NCI-H524 treated with DMSO at 0.1 percent for 48 hours (cell line): ENCODE measurements at regions not wholly inside any gene's neighbourhood (a gene's known extent, or its start where the extent isn't known, plus 50 kb on each side); places are given as distances from the start of the nearest gene placed in this dataset.

ENCODE experiments used
- DNase-seq: peaks from one replicate; lab custom pipeline; 2025; lab: John Stamatoyannopoulos, UW

- DNase-seq = no peak
Observed at GRCh38 chr16:79754081-79754480, 153.5 kb upstream of the MAF start.

- no peak for DNase-seq
Observed at GRCh38 chr16:79753286-79753685, 152.7 kb upstream of the MAF start.

GRCh38 chr16:79752396-79752795 is 151.9 kb upstream of the MAF start:
- no peak for DNase-seq

DNA sequence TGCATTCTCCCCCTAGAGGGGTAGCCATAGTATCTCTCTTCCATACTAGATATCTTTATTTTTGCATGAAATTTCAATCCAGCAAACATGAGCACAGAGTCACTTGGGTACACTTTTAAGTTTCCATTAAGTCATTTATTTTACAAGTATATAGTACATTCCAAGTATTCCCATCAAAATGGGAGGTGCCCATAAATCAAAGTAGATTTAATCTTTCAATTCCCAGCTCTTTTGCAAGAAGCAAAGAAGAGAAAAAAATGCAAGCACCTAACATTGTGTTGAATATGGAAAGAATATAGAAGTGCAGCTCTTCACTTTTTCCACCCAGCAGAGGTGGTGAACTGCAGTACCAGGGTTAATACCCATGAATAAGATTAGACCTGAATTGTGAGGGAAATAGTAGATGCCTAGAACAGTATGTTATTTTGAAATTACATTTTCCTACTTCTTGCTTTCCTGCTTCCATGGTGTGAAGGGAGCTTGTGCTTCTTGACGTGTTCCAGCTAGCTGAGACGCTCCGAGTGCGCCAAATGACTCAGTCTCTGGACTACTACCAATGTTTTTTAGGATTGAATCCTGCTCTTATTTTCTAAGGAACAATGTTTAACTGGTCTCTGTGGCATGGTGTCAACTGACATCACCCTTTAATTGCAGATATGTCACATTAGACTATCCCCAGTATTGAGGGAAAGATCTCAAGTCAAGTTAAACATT is 151.1 kb upstream of the MAF start:
- DNase-seq = no peak

DNA sequence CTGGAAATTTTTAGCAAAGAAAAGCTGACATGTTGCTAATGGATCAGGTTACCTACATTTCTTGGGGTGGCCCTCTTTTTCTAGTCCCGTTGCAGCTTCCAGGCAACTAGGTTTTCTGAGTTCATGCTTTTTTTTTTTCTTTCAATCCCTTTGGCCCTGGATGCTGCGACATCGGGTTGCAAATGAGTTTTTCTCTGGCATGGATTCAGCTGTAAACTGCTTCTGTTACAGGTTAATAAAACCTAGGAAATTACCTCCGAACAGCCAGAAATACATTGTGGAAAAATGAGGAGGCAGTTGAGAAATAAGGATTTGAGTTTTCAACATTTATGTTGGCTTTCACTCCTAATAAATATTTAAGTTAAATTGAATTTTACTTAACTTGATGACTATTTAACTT is 149.8 kb upstream of the MAF start:
- DNase-seq = no peak

DNA sequence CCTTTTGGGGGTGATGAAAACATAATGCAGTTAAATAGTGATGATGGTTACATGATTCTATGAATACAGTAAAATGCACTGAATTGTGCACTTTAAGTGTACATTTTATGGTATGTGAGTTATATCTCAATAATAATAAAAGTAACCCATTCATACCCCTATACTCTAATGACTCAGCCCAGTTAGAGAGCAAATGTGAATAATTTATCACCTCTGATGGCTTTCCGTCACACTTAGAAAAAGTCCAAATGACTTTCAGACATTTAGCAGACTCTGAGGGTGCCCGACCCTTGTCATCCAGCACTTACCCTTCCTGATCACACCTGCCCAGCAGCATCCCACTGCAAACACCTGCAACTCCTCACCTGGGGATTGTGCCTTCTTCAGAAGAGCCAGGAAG is 148.1 kb upstream of the MAF start:
- no peak for DNase-seq

- no peak for DNase-seq
Observed at GRCh38 chr16:79747688-79748087, 147.2 kb upstream of the MAF start.

GRCh38 chr16:79740252-79740651 is 139.7 kb upstream of the MAF start:
- DNase-seq = no peak

GRCh38 chr16:79735271-79735670 is 134.7 kb upstream of the MAF start:
- no peak for DNase-seq

GRCh38 chr16:79734721-79735120 is 134.2 kb upstream of the MAF start:
- DNase-seq = no peak

GRCh38 chr16:79728923-79729240 is 128.3 kb upstream of the MAF start:
- DNase-seq = no peak

GRCh38 chr16:79728048-79728922 is 127.7 kb upstream of the MAF start:
- no peak for DNase-seq

- no peak for DNase-seq
Observed at GRCh38 chr16:79726902-79727301, 126.4 kb upstream of the MAF start.

DNA sequence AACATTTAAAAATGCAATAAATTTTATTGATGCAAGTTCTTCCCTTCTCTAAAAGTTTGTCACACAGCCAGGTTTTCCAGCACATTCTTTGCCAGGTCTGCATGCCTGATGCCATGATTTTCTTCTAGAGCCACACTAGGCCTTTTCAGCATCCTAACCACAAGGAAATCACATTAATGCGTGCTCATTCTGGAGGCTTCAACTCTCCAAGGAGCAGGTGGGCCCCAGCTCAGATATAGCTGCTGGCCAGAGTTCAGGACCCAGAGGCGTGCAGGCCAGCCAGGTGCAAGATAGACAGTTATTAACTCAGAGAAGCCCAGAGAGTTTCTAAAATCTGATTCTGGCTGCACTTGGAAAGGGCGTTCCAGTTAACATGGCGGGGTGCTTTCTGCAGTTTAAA is 124.5 kb upstream of the MAF start:
- no peak for DNase-seq

DNA sequence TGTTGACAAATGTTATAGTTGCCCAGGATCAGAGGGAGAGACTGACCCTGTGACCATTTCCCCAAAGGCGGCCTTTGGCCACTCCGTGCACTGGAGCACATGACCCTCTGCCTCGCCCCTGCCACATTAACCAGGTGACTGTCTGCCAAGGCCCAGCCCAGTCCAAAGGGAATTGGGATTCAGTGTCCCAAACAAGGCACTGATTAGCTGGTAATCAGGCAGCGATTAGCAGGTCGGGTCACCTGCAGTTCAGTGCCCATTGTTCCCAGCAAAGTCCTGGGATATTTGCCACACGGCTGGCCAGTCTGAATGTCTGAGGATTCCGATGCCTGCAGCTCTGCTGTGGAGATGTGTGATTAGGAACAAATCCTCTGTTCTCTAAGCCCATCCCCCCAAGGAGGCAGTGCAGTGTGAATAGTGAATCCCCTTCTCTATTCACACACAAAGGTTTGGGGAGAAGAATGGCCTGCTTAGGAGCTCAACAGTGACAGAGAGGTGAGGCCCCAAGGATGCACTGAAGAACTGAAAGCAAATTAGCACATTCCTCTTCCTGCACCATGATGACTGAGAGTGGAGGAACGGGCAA is 123.1 kb upstream of the MAF start:
- DNase-seq = no peak

DNA sequence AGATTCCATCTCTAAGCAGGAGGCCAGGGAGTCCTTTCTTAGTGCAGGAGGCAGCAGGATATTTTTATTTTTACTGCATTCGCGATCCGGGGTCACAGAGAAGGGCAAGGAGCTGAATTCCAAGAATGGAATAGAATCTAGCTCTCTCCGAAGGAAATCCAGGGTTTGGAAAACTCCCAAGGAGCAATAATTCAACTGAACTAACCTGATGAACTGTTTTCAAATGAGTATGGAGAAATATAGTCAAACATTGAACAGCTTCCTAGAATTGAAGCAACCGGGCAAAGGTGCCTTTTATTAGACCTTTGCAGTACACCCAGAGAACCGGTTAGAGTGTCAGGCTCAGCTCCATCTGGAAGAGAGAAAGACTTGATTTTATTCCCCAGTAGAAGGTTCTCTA is 120.7 kb upstream of the MAF start:
- DNase-seq = no peak

- no peak for DNase-seq
Observed at GRCh38 chr16:79717333-79718137, 117.0 kb upstream of the MAF start.

DNA sequence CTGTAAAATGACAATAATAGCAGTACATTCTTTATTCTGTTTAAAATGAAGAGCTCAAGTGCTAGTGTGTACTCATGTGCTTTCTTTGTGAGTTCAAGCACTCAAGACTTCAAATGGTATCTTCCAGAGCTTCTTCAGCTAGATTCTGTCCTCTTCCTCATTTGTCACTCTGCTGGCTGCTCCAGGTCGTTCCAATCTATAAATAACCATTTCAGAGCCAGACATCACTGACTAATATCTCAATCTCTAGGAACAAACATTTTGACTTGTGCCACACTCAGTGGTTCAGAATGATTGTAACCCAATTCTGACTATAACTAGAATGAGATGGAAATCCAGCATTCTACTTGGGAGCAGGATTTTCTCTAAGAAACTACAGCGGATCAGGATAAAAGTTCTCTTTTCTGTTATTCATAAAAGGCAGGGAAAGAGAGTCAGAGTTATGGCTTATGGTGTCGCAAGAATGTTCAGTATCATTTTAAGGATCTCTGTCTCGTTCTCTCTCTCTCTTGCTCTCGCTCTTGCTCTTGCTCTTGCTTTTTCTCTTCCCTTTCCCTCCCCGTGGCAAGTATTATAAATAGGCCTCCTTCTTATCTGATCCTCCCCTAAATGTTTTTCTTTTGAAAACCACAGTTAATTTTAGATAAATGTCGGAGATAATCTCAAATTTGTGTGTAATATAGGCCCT is 116.3 kb upstream of the MAF start:
- DNase-seq = no peak

DNA sequence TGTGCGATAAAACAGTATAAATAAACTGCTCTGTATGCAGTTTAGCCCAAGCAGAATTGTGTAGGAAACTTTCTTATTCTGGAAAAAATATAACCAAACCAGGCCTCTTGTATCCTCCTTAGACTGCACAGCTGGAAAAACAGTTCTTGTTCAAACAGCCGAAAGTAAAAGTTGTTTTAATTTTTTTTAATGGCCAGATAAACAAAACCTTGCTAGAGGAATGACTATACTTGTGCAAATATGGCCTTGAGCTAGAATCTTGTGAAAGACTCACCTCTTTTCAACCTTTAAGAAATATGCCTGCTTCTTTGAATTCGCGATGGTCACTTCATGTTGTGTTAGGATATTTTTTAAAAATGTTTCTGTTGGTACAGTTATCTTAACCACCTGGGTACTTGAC is 114.5 kb upstream of the MAF start:
- DNase-seq = no peak

GRCh38 chr16:79714440-79714839 is 113.9 kb upstream of the MAF start:
- no peak for DNase-seq

GRCh38 chr16:79713609-79714309 is 113.2 kb upstream of the MAF start:
- DNase-seq = no peak
